ENCODE measurements at regions not wholly inside any gene's neighbourhood (a gene's known extent, or its start where the extent isn't known, plus 50 kb on each side); places are given as distances from the start of the nearest gene placed in this dataset.

GRCh38 chr3:30988769-30989168, 94.3 kb upstream of the GADL1 start:
- TF ChIP-seq CTCF (IDR thresholded peaks at IDR 0.05): no peak
- TF ChIP-seq POLR2A (IDR thresholded peaks at IDR 0.05): no peak
